ENCODE measurements at regions not wholly inside any gene's neighbourhood (a gene's known extent, or its start where the extent isn't known, plus 50 kb on each side); places are given as distances from the start of the nearest gene placed in this dataset.
A peak's percentile ranks its signal among the peaks of the same experiment; 100 is the strongest.

DNA sequence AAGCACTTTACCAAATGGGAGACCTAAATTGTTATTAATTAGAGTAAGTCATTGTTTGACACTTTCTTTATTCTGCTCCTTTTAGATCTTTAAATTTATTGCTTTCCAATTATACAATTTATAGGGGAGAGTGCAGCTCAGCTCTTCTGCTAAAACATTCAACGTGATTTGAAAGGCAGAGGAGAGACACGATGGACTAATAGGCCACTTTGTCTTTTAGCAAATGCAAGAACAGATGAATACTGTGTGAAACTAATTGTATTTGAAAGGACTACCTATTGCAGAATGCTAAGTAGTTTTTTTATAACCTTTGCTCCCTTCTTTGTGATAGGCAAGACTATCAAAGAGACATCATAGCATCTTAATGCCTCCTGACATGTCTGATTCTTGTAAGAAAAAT, 320.4 kb upstream of the KLF3 start:
- BruUV-seq (replicated peaks): no TSS peak

DNA sequence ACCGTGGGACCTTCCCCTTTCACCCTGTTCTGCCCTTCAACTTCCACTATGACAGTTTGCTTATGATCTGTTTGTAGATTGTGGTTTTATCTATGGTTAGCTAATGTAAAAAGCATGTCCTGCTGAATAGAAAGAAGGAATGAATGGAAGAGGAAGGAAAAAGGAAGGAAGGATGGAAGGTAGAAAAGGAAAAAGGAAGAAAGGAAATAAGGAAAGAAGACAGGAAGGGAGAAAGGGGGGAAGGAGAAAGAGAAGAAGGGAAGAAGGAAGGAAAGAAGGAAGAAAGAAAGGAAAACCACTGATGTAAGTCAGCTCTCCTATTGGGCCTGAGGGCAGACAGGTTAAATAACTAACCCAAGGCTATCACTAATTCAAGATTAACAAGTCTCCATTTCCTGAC, 319.1 kb upstream of the KLF3 start:
- Histone ChIP-seq H3K27me3 (ENCODE audit: control insufficient read depth in 1 of 2, insufficient read depth in 2 of 2, low read length in 2 of 2) (no peaks in the 10 kb centered on the region), H3K79me2 (ENCODE audit: insufficient read depth, low read length) (no peaks in the 10 kb centered on the region), H3K27ac (ENCODE audit: extremely low read length, insufficient read depth, low read length) (no peak overlapping the region), H4K20me1 (ENCODE audit: insufficient read depth, low read length) (no peaks in the 10 kb centered on the region), H2AFZ (ENCODE audit: low read length) (no peak overlapping the region), H3K9ac (ENCODE audit: insufficient read depth, low read depth, low read length) (no peak overlapping the region), H3K4me1 (ENCODE audit: insufficient read depth, low read length) (no peaks in the 10 kb centered on the region), H3K4me2 (ENCODE audit: low read depth, low read length) (no peak overlapping the region), H3K9me3 (ENCODE audit: low read length) (peaks cover 8% of the 10 kb centered on the region; the same call in 1 of the 2 replicates), H3K4me3 (replicated peaks in 1 of 3; ENCODE audit: insufficient read depth in 1 of 3, low read depth in 2 of 3, low read length in 3 of 3) (no peak overlapping the region), H3K36me3 (replicated peaks in 1 of 2; ENCODE audit: control insufficient read depth in 1 of 2, insufficient read depth in 2 of 2, low read length in 2 of 2) (no peaks in the 10 kb centered on the region)
- 6% methylated on average over 1 of the region's 1 CpG for WGBS (ENCODE audit: low lambda C conversion rate)
- no TSS peak for BruUV-seq (replicated peaks)
- ATAC-seq: no peak
- CTCF ChIA-PET (ENCODE audit: low intra/inter-chr PET ratio, low total read pairs): no interaction called here
- in situ Hi-C loops (cut with HindIII; ENCODE audit: extremely low pct_ligation_motif_present, low pct_unique_long_range_greater_than_20kb): no loop called here
- DNase-seq (ENCODE audit: low spot score): no peak
- FAIRE-seq: no peak
- intact Hi-C loops (cut with micrococcal nuclease; ENCODE audit: unreplicated experiment): no loop called here
- TF ChIP-seq GFI1 (CRISPR knock-in tag; IDR thresholded peaks at IDR 0.05; ENCODE audit: borderline replicate concordance): no peak
- TF ChIP-seq, protein P1, sequence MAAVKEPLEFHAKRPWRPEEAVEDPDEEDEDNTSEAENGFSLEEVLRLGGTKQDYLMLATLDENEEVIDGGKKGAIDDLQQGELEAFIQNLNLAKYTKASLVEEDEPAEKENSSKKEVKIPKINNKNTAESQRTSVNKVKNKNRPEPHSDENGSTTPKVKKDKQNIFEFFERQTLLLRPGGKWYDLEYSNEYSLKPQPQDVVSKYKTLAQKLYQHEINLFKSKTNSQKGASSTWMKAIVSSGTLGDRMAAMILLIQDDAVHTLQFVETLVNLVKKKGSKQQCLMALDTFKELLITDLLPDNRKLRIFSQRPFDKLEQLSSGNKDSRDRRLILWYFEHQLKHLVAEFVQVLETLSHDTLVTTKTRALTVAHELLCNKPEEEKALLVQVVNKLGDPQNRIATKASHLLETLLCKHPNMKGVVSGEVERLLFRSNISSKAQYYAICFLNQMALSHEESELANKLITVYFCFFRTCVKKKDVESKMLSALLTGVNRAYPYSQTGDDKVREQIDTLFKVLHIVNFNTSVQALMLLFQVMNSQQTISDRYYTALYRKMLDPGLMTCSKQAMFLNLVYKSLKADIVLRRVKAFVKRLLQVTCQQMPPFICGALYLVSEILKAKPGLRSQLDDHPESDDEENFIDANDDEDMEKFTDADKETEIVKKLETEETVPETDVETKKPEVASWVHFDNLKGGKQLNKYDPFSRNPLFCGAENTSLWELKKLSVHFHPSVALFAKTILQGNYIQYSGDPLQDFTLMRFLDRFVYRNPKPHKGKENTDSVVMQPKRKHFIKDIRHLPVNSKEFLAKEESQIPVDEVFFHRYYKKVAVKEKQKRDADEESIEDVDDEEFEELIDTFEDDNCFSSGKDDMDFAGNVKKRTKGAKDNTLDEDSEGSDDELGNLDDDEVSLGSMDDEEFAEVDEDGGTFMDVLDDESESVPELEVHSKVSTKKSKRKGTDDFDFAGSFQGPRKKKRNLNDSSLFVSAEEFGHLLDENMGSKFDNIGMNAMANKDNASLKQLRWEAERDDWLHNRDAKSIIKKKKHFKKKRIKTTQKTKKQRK (IDR thresholded peaks at IDR 0.05; ENCODE audit: low read length): no peak
- TF ChIP-seq, protein P2, sequence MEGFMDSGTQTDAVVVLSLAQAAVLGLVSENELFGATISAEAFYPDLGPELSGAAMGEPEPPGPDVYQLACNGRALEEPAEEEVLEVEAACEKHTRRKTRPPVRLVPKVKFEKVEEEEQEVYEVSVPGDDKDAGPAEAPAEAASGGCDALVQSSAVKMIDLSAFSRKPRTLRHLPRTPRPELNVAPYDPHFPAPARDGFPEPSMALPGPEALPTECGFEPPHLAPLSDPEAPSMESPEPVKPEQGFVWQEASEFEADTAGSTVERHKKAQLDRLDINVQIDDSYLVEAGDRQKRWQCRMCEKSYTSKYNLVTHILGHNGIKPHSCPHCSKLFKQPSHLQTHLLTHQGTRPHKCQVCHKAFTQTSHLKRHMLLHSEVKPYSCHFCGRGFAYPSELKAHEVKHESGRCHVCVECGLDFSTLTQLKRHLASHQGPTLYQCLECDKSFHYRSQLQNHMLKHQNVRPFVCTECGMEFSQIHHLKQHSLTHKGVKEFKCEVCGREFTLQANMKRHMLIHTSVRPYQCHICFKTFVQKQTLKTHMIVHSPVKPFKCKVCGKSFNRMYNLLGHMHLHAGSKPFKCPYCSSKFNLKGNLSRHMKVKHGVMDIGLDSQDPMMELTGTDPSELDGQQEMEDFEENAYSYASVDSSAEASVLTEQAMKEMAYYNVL (CRISPR knock-in tag; IDR thresholded peaks at IDR 0.05; ENCODE audit: borderline replicate concordance): no peak
- TF ChIP-seq LCORL (IDR thresholded peaks at IDR 0.05): 0 out of 2 replicates have a peak, but pooled peaks have one; percentile 31
- TF ChIP-seq LCORL (CRISPR knock-in tag; IDR thresholded peaks at IDR 0.05): no peak
- POLR2A ChIA-PET: no interaction called here

More for the DNA sequence above, 320.4 kb upstream of the KLF3 start:
- Histone ChIP-seq H2AFZ (ENCODE audit: low read length) (no peak overlapping the region), H3K27me3 (ENCODE audit: control insufficient read depth in 1 of 2, insufficient read depth in 2 of 2, low read length in 2 of 2) (no peaks in the 10 kb centered on the region), H4K20me1 (ENCODE audit: insufficient read depth, low read length) (no peaks in the 10 kb centered on the region), H3K4me2 (ENCODE audit: low read depth, low read length) (no peak overlapping the region), H3K27ac (ENCODE audit: extremely low read length, insufficient read depth, low read length) (no peak overlapping the region), H3K4me1 (ENCODE audit: insufficient read depth, low read length) (no peaks in the 10 kb centered on the region), H3K79me2 (ENCODE audit: insufficient read depth, low read length) (no peaks in the 10 kb centered on the region), H3K4me3 (replicated peaks in 1 of 3; ENCODE audit: insufficient read depth in 1 of 3, low read depth in 2 of 3, low read length in 3 of 3) (no peak overlapping the region), H3K9ac (ENCODE audit: insufficient read depth, low read depth, low read length) (no peak overlapping the region), H3K9me3 (ENCODE audit: low read length) (peaks cover 8% of the 10 kb centered on the region; the same call in 1 of the 2 replicates), H3K36me3 (replicated peaks in 1 of 2; ENCODE audit: control insufficient read depth in 1 of 2, insufficient read depth in 2 of 2, low read length in 2 of 2) (no peaks in the 10 kb centered on the region)
- POLR2A ChIA-PET: no interaction called here
- no peak for DNase-seq (ENCODE audit: low spot score)
- CTCF ChIA-PET (ENCODE audit: low intra/inter-chr PET ratio, low total read pairs): no interaction called here
- no peak for ATAC-seq
- in situ Hi-C loops (cut with HindIII; ENCODE audit: extremely low pct_ligation_motif_present, low pct_unique_long_range_greater_than_20kb): no loop called here
- 3% methylated on average over 2 of the region's 2 CpGs for WGBS (ENCODE audit: low lambda C conversion rate)
- intact Hi-C loops (cut with micrococcal nuclease; ENCODE audit: unreplicated experiment): no loop called here
- no peak for FAIRE-seq
- TF ChIP-seq ZMYM4 (CRISPR knock-in tag; IDR thresholded peaks at IDR 0.05): no peak
